Kidney tubule cell (primary cell): ENCODE measurements at regions not wholly inside any gene's neighbourhood (a gene's known extent, or its start where the extent isn't known, plus 50 kb on each side); places are given as distances from the start of the nearest gene placed in this dataset.
"Not testable (repeated sequence)": the region's sequence is repeated elsewhere in the genome, so short reads cannot be mapped to it uniquely, and the experiment has no call there.

Experiments used
- DNase-seq: peaks from one replicate; pipeline ENCODE4 v3.0.0-alpha.2; 2018; ENCODE audit warnings: low spot score

GRCh38 chr7:8809320-8809719, 375.9 kb downstream of the NXPH1 start:
- DNase-seq = no peak

- no peak for DNase-seq
These were observed 384.1 kb downstream of the NXPH1 start for GRCh38 chr7:8817448-8818036.

- DNase-seq = no peak
These were observed 385.0 kb downstream of the NXPH1 start for GRCh38 chr7:8818406-8818805.

- DNase-seq = no peak
These were observed 389.2 kb downstream of the NXPH1 start for GRCh38 chr7:8822595-8822994.

- no peak for DNase-seq
These were observed 390.1 kb downstream of the NXPH1 start for GRCh38 chr7:8823486-8823885.

- no peak for DNase-seq
These were observed 393.9 kb downstream of the NXPH1 start for GRCh38 chr7:8827329-8827728.

- DNase-seq = no peak
These were observed 395.7 kb downstream of the NXPH1 start for GRCh38 chr7:8829100-8829499.

GRCh38 chr7:8831376-8831775, 398.0 kb downstream of the NXPH1 start:
- DNase-seq = peak; percentile 16

GRCh38 chr7:8833355-8833754, 399.9 kb downstream of the NXPH1 start:
- DNase-seq = no peak

- DNase-seq = no peak
These were observed 407.8 kb downstream of the NXPH1 start for GRCh38 chr7:8841171-8841570.

GRCh38 chr7:8871716-8872115, 438.3 kb downstream of the NXPH1 start:
- no peak for DNase-seq

GRCh38 chr7:8881916-8882315, 448.5 kb downstream of the NXPH1 start:
- no peak for DNase-seq

GRCh38 chr7:8885480-8886000, 452.1 kb downstream of the NXPH1 start:
- no peak for DNase-seq

GRCh38 chr7:8890346-8890745, 456.9 kb downstream of the NXPH1 start:
- not testable (repeated sequence) for DNase-seq

- no peak for DNase-seq
These were observed 460.4 kb downstream of the NXPH1 start for GRCh38 chr7:8893775-8894174.

- no peak for DNase-seq
These were observed 473.1 kb downstream of the NXPH1 start for GRCh38 chr7:8906396-8907075.

- DNase-seq = no peak
These were observed 475.5 kb downstream of the NXPH1 start for GRCh38 chr7:8908889-8909288.

- DNase-seq = no peak
These were observed 480.3 kb downstream of the NXPH1 start for GRCh38 chr7:8913682-8914081.

GRCh38 chr7:8921807-8922206, 488.4 kb downstream of the NXPH1 start:
- no peak for DNase-seq

- DNase-seq = no peak
These were observed 489.3 kb downstream of the NXPH1 start for GRCh38 chr7:8922726-8923125.

GRCh38 chr7:8923164-8923806, 489.9 kb downstream of the NXPH1 start:
- no peak for DNase-seq

GRCh38 chr7:8931906-8932646, 498.7 kb downstream of the NXPH1 start:
- DNase-seq = no peak

GRCh38 chr7:8932751-8933150, 499.3 kb downstream of the NXPH1 start:
- no peak for DNase-seq
